ENCODE measurements at regions not wholly inside any gene's neighbourhood (a gene's known extent, or its start where the extent isn't known, plus 50 kb on each side); places are given as distances from the start of the nearest gene placed in this dataset.
"Not testable (repeated sequence)": the region's sequence is repeated elsewhere in the genome, so short reads cannot be mapped to it uniquely, and the experiment has no call there.

DNA sequence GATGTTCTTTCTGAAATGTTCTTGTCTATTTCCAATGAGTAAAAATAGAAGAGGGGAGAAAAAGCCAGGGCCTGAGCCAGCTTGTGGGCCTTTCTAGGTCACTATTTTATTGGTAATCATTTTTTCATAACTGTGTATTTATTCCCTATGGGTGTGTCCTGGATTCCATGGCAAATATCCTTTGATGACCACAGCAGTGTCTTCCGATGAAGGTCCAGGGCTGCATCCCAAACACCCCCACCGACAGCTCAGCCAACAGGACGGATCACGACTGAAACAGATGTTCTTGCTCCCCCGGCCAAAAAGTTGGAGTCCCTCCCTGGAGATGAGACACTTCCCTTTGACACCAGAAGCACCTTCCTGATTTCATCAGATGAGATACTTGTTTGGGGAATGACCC lies 105.4 kb upstream of the PLEKHG1 start:
- H3K4me3 ChIP-seq = no peak overlapping the region
- H3K27me3 ChIP-seq (ENCODE audit: control insufficient read depth in 3 of 3, insufficient read depth in 3 of 3, low read length in 2 of 3) = peaks cover 0 to 3% (median 0%) of the 10 kb centered on the region in 3 donors
- no peak overlapping the region for H3K9ac ChIP-seq (ENCODE audit: insufficient read depth in 1 of 2, low read length in 2 of 2)
- no peaks in the 10 kb centered on the region for H3K9me3 ChIP-seq (ENCODE audit: control insufficient read depth in 4 of 4, insufficient read depth in 3 of 4, low read length in 3 of 4)
- H3K4me1 ChIP-seq (ENCODE audit: control insufficient read depth in 5 of 5, insufficient read depth in 5 of 5, low read length in 5 of 5) = peaks cover 0 to 3% (median 0%) of the 10 kb centered on the region in 5 donors
- no peak for DNase-seq
- WGBS, 2 donors = 82 to 92% methylated on average over 5 of the region's 5 CpGs
- ATAC-seq (ENCODE audit: insufficient read depth, low FRiP score) = no peak
- TF ChIP-seq, protein P1, sequence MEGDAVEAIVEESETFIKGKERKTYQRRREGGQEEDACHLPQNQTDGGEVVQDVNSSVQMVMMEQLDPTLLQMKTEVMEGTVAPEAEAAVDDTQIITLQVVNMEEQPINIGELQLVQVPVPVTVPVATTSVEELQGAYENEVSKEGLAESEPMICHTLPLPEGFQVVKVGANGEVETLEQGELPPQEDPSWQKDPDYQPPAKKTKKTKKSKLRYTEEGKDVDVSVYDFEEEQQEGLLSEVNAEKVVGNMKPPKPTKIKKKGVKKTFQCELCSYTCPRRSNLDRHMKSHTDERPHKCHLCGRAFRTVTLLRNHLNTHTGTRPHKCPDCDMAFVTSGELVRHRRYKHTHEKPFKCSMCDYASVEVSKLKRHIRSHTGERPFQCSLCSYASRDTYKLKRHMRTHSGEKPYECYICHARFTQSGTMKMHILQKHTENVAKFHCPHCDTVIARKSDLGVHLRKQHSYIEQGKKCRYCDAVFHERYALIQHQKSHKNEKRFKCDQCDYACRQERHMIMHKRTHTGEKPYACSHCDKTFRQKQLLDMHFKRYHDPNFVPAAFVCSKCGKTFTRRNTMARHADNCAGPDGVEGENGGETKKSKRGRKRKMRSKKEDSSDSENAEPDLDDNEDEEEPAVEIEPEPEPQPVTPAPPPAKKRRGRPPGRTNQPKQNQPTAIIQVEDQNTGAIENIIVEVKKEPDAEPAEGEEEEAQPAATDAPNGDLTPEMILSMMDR (IDR thresholded peaks at IDR 0.05; ENCODE audit: control extremely low read depth, extremely low read depth) = no peak
- no peaks in the 10 kb centered on the region for H3K36me3 ChIP-seq (ENCODE audit: control insufficient read depth in 4 of 4, insufficient read depth in 4 of 4, low read length in 4 of 4)
- H3K27ac ChIP-seq (ENCODE audit: low read depth in 1 of 2, low read length in 1 of 2) = no peak overlapping the region

DNA sequence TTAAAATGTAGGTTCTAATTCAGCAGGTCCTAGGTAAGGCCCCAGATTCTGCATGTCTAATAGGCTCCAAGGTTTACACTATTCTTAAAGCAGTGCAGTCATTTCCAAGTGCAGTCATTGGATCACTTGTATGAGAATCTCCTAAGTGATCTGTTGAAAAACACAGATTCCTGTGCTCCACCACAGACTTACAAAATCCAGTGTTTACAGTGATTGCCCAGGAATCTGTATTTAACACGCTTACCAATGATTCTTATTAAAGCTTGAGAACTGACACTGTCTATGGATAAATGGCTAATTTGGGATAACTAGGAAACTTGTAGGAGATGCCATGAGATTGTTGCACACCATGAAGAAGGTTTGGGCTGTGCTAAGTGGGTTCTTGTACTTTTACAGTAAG lies 104.6 kb upstream of the PLEKHG1 start:
- ATAC-seq (ENCODE audit: insufficient read depth, low FRiP score) (no peak), DNase-seq (no peak)
- no peaks in the 10 kb centered on the region for H3K9me3 ChIP-seq (ENCODE audit: control insufficient read depth in 4 of 4, insufficient read depth in 3 of 4, low read length in 3 of 4)
- TF ChIP-seq, protein P1 (IDR thresholded peaks at IDR 0.05; ENCODE audit: control extremely low read depth, extremely low read depth) = no peak
- H3K4me3 ChIP-seq = no peak overlapping the region
- no peak overlapping the region for H3K9ac ChIP-seq (ENCODE audit: insufficient read depth in 1 of 2, low read length in 2 of 2)
- no peaks in the 10 kb centered on the region for H3K36me3 ChIP-seq (ENCODE audit: control insufficient read depth in 4 of 4, insufficient read depth in 4 of 4, low read length in 4 of 4)
- 94 to 98% methylated on average over 1 of the region's 1 CpG for WGBS, 2 donors
- H3K27me3 ChIP-seq (ENCODE audit: control insufficient read depth in 3 of 3, insufficient read depth in 3 of 3, low read length in 2 of 3) = peaks cover 0 to 3% (median 0%) of the 10 kb centered on the region in 3 donors
- H3K4me1 ChIP-seq (ENCODE audit: control insufficient read depth in 5 of 5, insufficient read depth in 5 of 5, low read length in 5 of 5) = peaks cover 0 to 3% (median 0%) of the 10 kb centered on the region in 5 donors
- H3K27ac ChIP-seq (ENCODE audit: low read depth in 1 of 2, low read length in 1 of 2) = no peak overlapping the region

DNA sequence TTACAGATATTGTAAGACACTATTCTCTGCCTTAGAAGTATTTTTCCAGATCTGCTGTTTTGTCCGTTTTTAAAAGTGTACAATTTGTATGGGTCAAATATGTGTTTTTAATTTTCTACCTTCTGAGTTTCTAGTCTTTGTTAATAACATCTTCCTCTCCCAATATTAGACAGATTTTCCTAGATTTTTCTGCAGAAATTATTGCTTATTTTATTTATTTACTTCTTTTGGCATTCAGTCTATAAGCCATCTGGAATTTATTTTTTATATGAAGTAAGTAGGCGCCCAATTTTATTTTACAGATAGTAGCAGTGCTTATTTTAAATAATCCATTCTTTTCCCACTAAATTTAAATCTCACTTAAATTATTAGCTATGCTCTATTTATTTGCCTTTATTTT lies 103.1 kb upstream of the PLEKHG1 start:
- Histone ChIP-seq H3K9ac (ENCODE audit: insufficient read depth in 1 of 2, low read length in 2 of 2) (no peak overlapping the region), H3K9me3 (ENCODE audit: control insufficient read depth in 4 of 4, insufficient read depth in 3 of 4, low read length in 3 of 4) (no peaks in the 10 kb centered on the region), H3K36me3 (ENCODE audit: control insufficient read depth in 4 of 4, insufficient read depth in 4 of 4, low read length in 4 of 4) (no peaks in the 10 kb centered on the region), H3K27ac (ENCODE audit: low read depth in 1 of 2, low read length in 1 of 2) (no peak overlapping the region), H3K4me3 (no peak overlapping the region), H3K27me3 (ENCODE audit: control insufficient read depth in 3 of 3, insufficient read depth in 3 of 3, low read length in 2 of 3) (peaks cover 0 to 3% (median 0%) of the 10 kb centered on the region in 3 donors), H3K4me1 (ENCODE audit: control insufficient read depth in 5 of 5, insufficient read depth in 5 of 5, low read length in 5 of 5) (peaks cover 0 to 3% (median 0%) of the 10 kb centered on the region in 5 donors)
- 94 to 97% methylated on average over 2 of the region's 2 CpGs for WGBS, 2 donors
- TF ChIP-seq, protein P1 (IDR thresholded peaks at IDR 0.05; ENCODE audit: control extremely low read depth, extremely low read depth) = no peak
- DNase-seq (no peak), ATAC-seq (ENCODE audit: insufficient read depth, low FRiP score) (no peak)

GRCh38 chr6:150499882-150500312 lies 99.8 kb upstream of the PLEKHG1 start:
- Histone ChIP-seq H3K27ac (ENCODE audit: low read depth in 1 of 2, low read length in 1 of 2) (no peak overlapping the region), H3K4me1 (ENCODE audit: control insufficient read depth in 5 of 5, insufficient read depth in 5 of 5, low read length in 5 of 5) (no peaks in the 10 kb centered on the region), H3K4me3 (no peak overlapping the region), H3K36me3 (ENCODE audit: control insufficient read depth in 4 of 4, insufficient read depth in 4 of 4, low read length in 4 of 4) (no peaks in the 10 kb centered on the region), H3K27me3 (ENCODE audit: control insufficient read depth in 3 of 3, insufficient read depth in 3 of 3, low read length in 2 of 3) (peaks cover 0 to 3% (median 0%) of the 10 kb centered on the region in 3 donors), H3K9me3 (ENCODE audit: control insufficient read depth in 4 of 4, insufficient read depth in 3 of 4, low read length in 3 of 4) (no peaks in the 10 kb centered on the region), H3K9ac (ENCODE audit: insufficient read depth in 1 of 2, low read length in 2 of 2) (no peak overlapping the region)
- TF ChIP-seq, protein P1 (IDR thresholded peaks at IDR 0.05; ENCODE audit: control extremely low read depth, extremely low read depth) = no peak
- DNase-seq (no peak), ATAC-seq (ENCODE audit: insufficient read depth, low FRiP score) (no peak)
- 55 to 73% methylated on average over 3 of the region's 3 CpGs for WGBS, 2 donors

GRCh38 chr6:150500568-150500967 lies 99.1 kb upstream of the PLEKHG1 start:
- H3K4me3 ChIP-seq; H3K36me3 ChIP-seq (ENCODE audit: control insufficient read depth in 4 of 4, insufficient read depth in 4 of 4, low read length in 4 of 4); H3K27me3 ChIP-seq (ENCODE audit: control insufficient read depth in 3 of 3, insufficient read depth in 3 of 3, low read length in 2 of 3); H3K27ac ChIP-seq (ENCODE audit: low read depth in 1 of 2, low read length in 1 of 2); ATAC-seq (ENCODE audit: insufficient read depth, low FRiP score); DNase-seq; H3K9me3 ChIP-seq (ENCODE audit: control insufficient read depth in 4 of 4, insufficient read depth in 3 of 4, low read length in 3 of 4); H3K4me1 ChIP-seq (ENCODE audit: control insufficient read depth in 5 of 5, insufficient read depth in 5 of 5, low read length in 5 of 5); H3K9ac ChIP-seq (ENCODE audit: insufficient read depth in 1 of 2, low read length in 2 of 2): not testable (repeated sequence)
- WGBS, 2 donors = 82 to 89% methylated on average over 2 of the region's 2 CpGs
